Liver (tissue), 3 donors: ENCODE measurements at regions not wholly inside any gene's neighbourhood (a gene's known extent, or its start where the extent isn't known, plus 50 kb on each side); places are given as distances from the start of the nearest gene placed in this dataset.

Experiments
- ATF3 ChIP-seq: IDR thresholded peaks from 2 replicates; pipeline ENCODE4 v1.6.1; 2016; ENCODE audit warnings: antibody characterized with exemption
- EGR1 ChIP-seq, 2 donors: IDR thresholded peaks; 2 replicates each; pipeline ENCODE4 v1.6.1; 2016 to 2018; ENCODE audit warnings: antibody characterized with exemption in 2 of 2, low read depth in 2 of 2
- NR2F2 ChIP-seq: IDR thresholded peaks from 2 replicates; pipeline ENCODE4 v1.6.1; 2016; ENCODE audit warnings: antibody characterized with exemption
- RAD21 ChIP-seq, 2 donors: IDR thresholded peaks; 2 replicates each; pipeline ENCODE4 v1.6.1; 2016; ENCODE audit warnings: antibody characterized with exemption in 2 of 2, mild to moderate bottlenecking in 2 of 2
- RXRA ChIP-seq, 2 donors: IDR thresholded peaks; 2 replicates each; pipeline ENCODE4 v1.6.1; 2017 to 2018; ENCODE audit warnings: antibody characterized with exemption in 2 of 2, mild to moderate bottlenecking in 1 of 2
- TAF1 ChIP-seq: conservative IDR thresholded peaks from 2 replicates; pipeline ENCODE4 v1.6.1; 2016; ENCODE audit warnings: antibody characterized with exemption, mild to moderate bottlenecking
- YY1 ChIP-seq: IDR thresholded peaks from 2 replicates; pipeline ENCODE4 v1.6.1; 2016; ENCODE audit warnings: antibody characterized with exemption, mild to moderate bottlenecking
- TF ChIP-seq, protein P1 (sequence below): fragments of 150-350 bp; IDR thresholded peaks from 2 replicates; pipeline ENCODE4 v1.5.1; 2017; ENCODE audit warnings: improper control_type of control experiment, low read depth, low read length; ENCODE audit not compliant: missing input control
- TF ChIP-seq, protein P2 (sequence below): IDR thresholded peaks from 2 replicates; pipeline ENCODE4 v1.6.1; 2016; ENCODE audit warnings: antibody characterized with exemption
- donor health status: healthy.
- donor health status: healthy.

GRCh38 chr16:49964316-49964715 lies 60.7 kb upstream of the CNEP1R1 start:
- TF ChIP-seq YY1 (no peak), RAD21 (IDR thresholded peaks at IDR 0.05) (no peak), RXRA (IDR thresholded peaks at IDR 0.05) (no peak), TAF1 (no peak), EGR1 (IDR thresholded peaks at IDR 0.05; ENCODE audit: low read depth in 2 of 2) (no peak), ATF3 (no peak), NR2F2 (no peak)
- TF ChIP-seq, protein P1, sequence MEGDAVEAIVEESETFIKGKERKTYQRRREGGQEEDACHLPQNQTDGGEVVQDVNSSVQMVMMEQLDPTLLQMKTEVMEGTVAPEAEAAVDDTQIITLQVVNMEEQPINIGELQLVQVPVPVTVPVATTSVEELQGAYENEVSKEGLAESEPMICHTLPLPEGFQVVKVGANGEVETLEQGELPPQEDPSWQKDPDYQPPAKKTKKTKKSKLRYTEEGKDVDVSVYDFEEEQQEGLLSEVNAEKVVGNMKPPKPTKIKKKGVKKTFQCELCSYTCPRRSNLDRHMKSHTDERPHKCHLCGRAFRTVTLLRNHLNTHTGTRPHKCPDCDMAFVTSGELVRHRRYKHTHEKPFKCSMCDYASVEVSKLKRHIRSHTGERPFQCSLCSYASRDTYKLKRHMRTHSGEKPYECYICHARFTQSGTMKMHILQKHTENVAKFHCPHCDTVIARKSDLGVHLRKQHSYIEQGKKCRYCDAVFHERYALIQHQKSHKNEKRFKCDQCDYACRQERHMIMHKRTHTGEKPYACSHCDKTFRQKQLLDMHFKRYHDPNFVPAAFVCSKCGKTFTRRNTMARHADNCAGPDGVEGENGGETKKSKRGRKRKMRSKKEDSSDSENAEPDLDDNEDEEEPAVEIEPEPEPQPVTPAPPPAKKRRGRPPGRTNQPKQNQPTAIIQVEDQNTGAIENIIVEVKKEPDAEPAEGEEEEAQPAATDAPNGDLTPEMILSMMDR = no peak
- TF ChIP-seq, protein P2, sequence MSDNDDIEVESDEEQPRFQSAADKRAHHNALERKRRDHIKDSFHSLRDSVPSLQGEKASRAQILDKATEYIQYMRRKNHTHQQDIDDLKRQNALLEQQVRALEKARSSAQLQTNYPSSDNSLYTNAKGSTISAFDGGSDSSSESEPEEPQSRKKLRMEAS = no peak
